NCI-H526 treated with DMSO at 0.1 percent for 48 hours (cell line): ENCODE measurements at regions not wholly inside any gene's neighbourhood (a gene's known extent, or its start where the extent isn't known, plus 50 kb on each side); places are given as distances from the start of the nearest gene placed in this dataset.

Experiments
- DNase-seq: peaks from one replicate; lab custom pipeline; 2025; lab: John Stamatoyannopoulos, UW

- DNase-seq, result no peak
Observed at GRCh38 chr1:209375671-209376365, 207.7 kb upstream of the CAMK1G start.

DNA sequence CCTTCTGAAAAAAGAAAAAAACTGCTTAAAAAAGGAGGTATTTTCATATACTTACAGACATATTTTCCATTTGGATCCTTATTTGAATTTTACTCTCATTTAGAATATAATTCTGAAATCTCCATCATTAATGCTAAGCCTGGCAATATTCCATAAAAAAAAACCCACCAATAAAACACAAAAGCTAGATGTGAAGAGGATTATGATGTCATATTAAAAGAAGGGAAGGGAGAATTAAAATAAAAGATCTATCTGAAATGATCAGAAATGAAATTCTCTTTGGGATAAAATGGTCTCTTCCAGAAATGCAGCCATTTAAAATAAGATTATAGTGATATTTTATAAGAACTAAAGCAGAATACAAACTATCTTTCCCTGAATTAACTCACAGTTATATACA is 206.7 kb upstream of the CAMK1G start:
- DNase-seq, result no peak

- DNase-seq, result no peak
Observed at GRCh38 chr1:209377995-209378394, 205.5 kb upstream of the CAMK1G start.

GRCh38 chr1:209379280-209379679 is 204.2 kb upstream of the CAMK1G start:
- no peak for DNase-seq

DNA sequence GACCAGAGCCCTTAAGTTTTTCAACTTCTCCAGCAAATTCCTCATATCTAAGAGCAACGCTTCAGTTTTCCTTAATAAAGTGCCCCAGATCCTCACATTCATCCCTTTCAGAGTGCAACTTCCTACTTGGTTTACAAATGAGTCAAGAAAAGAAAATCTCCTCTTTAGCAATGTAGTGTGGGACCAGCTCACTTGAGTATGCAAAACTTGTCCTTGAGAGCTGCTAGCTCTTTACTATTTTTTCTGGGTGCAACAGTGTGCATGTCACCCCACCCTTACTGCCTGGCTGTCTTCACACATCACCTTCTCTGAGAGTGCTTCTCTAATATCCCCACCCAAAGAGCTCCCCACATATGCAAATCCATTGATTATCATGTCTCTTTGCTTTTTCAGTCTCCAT is 203.1 kb upstream of the CAMK1G start:
- DNase-seq, result no peak

DNA sequence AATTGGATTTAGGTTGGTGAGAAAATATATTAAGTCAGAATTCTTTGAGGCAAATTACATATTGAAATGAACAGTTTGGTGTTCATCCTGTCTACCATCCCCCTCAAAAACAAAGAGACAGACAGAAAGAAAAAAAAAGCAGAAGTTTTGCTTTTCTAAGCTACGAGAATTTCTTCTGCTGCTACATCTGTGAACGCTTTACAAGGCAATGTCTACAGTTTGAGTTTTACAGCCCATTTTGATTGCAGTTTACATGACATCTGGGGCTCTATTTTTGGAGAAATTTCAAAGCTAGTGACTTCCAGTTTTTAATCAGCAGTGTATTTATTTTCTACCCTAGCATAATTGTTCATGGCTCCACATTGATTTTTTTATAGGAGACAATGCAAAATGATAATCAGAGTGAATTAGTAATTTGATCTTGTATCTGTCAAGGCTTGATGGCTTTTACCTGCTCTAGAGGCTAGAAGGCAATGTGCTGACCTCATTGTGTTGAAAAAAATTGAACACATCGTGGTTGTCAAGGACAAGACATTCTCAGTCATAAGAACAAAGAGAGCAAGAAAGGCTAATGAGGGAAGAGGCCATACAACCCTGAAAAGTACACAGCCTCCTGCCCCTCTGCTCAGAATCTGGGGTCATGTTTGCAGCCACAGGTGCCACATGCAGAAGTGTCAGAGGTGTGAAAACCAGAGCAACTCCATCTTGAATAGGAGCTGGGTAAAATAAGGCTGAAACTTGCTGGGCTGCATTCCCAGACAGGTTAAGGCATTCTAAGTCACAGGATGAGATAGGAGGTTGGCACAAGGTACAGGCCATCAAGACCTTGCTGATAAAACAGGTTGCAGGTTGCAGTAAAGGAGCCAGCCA is 201.0 kb upstream of the CAMK1G start:
- no peak for DNase-seq

DNA sequence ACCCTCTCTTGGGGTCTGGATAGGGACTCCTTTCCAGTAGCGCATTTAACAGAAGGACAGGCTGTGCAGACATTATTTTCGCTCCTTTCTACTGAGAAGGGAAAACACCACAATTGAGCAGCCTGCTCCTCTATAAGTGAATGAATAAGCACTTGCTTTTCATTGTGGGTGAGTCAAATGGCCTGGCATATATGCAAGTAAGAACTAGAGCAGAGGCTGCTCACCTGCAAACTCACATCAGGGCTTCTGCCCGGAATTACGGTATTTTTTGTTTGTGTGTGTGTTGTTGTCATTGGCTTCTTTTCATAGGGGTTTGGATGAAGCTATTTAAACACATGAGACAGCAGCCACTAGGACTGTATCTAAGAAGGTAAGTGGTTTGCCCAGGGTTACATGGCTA is 200.1 kb upstream of the CAMK1G start:
- DNase-seq, result no peak

GRCh38 chr1:209383907-209384709 is 199.4 kb upstream of the CAMK1G start:
- no peak for DNase-seq

DNA sequence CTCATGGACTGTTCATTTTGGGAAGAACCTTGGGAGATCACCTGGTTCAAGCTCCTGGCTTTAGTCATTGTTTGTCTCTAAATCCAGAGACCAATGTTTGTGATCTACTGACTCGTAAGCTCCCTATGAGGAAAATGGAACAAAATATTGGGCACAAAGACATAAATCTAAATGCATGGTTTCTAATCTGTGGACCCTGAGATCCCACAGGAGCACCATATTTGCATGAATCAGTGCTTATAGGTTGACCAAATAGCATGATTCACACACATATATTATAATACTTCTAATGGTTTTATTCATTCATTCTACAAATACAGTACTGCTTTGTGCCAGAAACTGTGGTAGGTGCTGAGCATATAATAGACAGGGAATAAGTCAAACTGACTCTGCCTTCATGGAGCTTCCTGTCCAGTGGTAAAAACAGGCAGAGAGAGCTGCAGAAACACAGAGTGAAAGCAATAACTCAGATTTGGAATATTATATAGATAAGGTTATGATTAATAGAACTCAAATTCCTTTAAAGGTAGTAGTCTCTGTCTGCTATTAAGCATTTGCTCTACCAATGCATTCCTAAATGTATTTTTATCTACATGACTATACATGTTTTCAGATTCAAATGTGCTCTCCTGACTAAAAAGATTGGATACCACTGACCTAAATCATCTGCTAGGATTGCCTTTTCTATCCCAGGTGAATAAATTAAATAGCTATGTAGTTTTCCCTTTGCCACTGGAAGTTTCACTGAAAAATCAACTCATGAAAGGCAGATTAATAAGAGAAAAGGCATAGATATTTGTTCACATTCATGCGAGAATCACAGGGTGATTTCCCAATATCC is 198.6 kb upstream of the CAMK1G start:
- DNase-seq, result no peak

DNA sequence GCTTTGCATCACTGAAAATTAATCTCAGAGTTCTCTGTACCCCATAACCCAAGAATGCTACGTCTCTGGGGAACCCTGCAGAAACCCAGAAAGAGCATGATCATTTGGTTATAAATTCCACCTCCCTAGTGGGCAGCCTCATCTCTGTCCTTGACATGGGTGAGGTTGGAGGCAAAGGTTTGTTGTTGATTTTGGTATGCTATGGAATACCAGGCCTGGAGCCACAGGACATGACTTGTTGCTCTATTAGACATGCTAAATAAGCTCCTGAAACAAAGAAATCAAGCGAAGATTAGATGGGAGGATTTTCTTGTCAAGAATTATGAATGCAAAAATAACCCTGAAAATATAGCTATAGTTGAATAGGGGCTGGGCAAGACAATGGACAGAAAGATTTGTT is 197.4 kb upstream of the CAMK1G start:
- no peak for DNase-seq

GRCh38 chr1:209387271-209387968 is 196.1 kb upstream of the CAMK1G start:
- no peak for DNase-seq

DNA sequence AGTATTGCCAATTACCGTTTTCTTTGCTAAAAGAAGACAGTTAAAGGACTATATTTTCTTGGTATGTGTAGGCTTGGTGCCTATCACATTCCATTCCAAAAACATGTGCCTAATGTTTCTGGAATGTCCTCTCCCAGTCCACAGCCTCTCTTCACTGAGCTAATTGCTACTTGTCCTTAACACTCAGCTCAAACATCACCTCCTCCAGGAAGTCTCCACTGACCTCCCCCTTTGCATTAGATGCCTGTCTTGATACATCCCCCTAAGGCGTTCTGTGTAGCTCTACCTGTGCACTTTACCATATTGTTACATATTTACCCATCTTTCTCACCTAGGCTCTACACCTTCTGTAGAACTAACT is 195.6 kb upstream of the CAMK1G start:
- no peak for DNase-seq

DNA sequence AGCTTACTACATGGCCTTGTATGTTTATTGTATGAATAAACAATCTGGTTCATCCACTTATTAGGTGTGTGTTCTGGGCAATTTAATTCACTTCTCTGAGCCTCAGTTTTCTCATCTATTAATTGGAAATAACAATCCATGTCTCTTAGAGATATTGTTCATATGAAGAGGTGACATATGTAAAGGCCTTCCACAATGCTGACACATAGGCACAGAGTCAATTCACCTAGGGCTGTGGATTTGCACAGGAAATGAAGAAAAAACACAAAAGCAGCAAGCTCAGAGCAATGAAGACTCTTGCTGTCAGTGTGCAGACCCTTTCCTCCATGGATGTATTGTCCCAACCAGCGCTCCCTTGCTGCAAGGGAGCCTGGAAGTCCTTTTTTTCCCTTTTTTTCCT is 195.2 kb upstream of the CAMK1G start:
- no peak for DNase-seq

GRCh38 chr1:209389258-209389657 is 194.3 kb upstream of the CAMK1G start:
- no peak for DNase-seq

DNA sequence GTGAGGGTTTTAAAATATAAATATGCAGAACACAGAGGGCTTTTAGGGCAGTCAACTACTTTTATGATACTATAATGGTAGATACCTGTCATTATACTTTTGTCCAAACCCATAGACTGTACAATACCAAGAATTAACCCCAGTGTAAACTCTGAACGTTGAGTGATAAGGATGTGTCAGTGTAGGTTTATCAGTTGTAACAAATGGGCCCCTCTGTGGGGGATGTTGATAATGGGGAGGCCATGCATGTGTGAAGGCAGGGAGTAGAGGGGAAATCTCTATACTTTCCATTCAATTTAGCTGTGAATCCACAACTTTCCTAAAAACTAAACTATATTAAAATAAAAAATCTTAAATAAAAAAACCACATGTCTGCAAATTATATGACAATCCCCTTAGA is 193.5 kb upstream of the CAMK1G start:
- DNase-seq, result no peak

- no peak for DNase-seq
Observed at GRCh38 chr1:209390764-209391163, 192.8 kb upstream of the CAMK1G start.

DNA sequence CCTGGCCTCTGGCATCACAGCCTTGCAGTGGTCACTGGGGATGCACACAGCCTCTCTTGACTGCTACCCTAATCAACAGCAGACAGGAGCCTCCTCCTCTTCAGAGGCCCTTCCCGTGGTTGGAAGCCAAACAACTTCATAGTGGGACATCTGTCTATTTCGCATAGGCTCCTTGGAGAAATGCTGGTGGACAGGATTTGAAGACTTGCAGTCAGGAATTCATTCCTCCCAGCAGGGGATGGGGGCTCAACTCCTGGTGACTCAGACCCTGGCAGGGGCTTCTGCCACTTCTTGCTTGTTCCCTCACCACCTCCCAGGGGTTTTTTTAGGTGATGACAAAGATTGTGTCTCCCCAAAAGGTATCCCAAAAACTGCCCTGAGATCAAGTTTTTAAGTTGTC is 191.7 kb upstream of the CAMK1G start:
- DNase-seq, result no peak

- DNase-seq, result no peak
Observed at GRCh38 chr1:209395169-209395568, 188.3 kb upstream of the CAMK1G start.

- no peak for DNase-seq
Observed at GRCh38 chr1:209397371-209397770, 186.1 kb upstream of the CAMK1G start.

DNA sequence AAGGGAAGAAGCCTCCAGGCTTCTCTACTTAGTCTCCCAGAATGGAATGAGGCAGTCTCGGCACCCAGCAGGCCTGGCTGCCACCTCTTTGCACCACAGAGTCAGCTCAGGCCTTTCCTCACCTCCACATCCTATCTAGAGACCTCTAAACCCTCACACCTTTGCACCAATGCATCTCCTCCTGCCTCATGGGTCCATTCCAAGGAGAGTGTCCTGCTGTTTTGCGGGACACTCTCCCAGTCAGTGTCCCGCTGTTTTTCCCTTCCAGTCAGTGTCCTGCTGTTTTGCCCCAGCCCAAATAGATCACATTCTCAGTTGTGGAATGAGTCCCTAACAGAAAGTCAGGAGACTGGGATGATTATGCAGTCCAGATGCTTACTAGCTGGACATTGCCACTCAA is 185.6 kb upstream of the CAMK1G start:
- DNase-seq, result no peak

DNA sequence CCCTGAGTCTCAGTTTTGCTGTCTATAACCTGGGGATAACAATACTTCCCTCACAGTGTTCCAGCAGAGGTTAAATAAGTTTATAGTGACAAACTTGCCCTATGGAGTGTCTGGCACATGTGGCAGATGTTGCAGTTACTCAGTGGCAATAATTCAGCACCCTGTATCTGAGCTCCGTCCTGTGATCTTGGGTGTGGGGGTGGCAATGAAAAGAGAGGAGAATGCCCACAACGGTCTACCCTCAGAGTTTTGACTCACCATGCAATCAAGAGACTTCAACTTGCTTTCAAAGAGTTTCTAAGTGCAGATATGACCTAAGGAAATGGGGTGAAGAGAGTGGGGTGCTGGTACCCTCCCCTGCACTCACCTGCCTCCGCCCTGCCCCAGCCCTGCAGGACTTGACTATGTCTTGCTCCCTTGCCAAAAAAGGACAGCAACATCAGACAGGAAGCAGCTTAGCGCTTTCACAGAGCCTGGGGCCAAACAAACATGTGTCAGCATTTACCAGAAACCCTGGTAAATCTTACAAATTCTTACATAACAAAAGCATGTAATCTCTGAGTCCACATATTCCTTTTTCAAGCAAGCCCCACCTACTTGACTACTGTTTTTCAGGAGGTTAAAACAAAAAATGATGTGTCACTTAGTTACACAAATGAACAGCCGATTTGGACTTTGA is 185.1 kb upstream of the CAMK1G start:
- no peak for DNase-seq
